Progenitor cell of endocrine pancreas (in vitro differentiated cells): ENCODE measurements at regions not wholly inside any gene's neighbourhood (a gene's known extent, or its start where the extent isn't known, plus 50 kb on each side); places are given as distances from the start of the nearest gene placed in this dataset.

Source experiments
- DNase-seq: peaks from one replicate; pipeline ENCODE4 v3.0.0; 2021; ENCODE audit warnings: low spot score; ENCODE audit not compliant: unreplicated experiment
- H3K27ac Mint-ChIP-seq: 2 replicates; pipeline ENCODE4 v1.8.0; 2021; ENCODE audit warnings: mild to moderate bottlenecking, moderate library complexity, mixed read lengths
- H3K27me3 Mint-ChIP-seq: 2 replicates; pipeline ENCODE4 v1.8.0; 2021; ENCODE audit warnings: mixed read lengths
- H3K36me3 Mint-ChIP-seq: 2 replicates; pipeline ENCODE4 v1.8.0; 2022; ENCODE audit warnings: mixed read lengths; ENCODE audit not compliant: insufficient read depth
- H3K4me1 Mint-ChIP-seq: 2 replicates; pipeline ENCODE4 v1.8.0; 2021; ENCODE audit warnings: low read depth, mixed read lengths
- H3K4me3 Mint-ChIP-seq: 2 replicates; pipeline ENCODE4 v1.8.0; 2021; ENCODE audit warnings: low read depth, mild to moderate bottlenecking, moderate library complexity, mixed read lengths
- H3K9me3 Mint-ChIP-seq: 2 replicates; pipeline ENCODE4 v1.8.0; 2021; ENCODE audit warnings: low read depth, mixed read lengths
- CTCF ChIP-seq: fragments of 200-600 bp; sonication (generic); IDR thresholded peaks from one replicate; pipeline ENCODE4 v1.5.0; 2021; ENCODE audit warnings: antibody characterized with exemption, mild to moderate bottlenecking; ENCODE audit not compliant: unreplicated experiment

GRCh38 chrX:17931855-17932254, 70.8 kb upstream of the RAI2 start:
- H3K9me3 Mint-ChIP-seq: peaks cover 20% of the 10 kb centered on the region
- H3K4me1 Mint-ChIP-seq: peaks cover 9% of the 10 kb centered on the region
- H3K27me3 Mint-ChIP-seq: no peaks in the 10 kb centered on the region
- no peak for TF ChIP-seq CTCF
- H3K27ac Mint-ChIP-seq: no peak overlapping the region
- no peak for DNase-seq
- H3K36me3 Mint-ChIP-seq: no peaks in the 10 kb centered on the region
- H3K4me3 Mint-ChIP-seq: no peak overlapping the region

GRCh38 chrX:17930850-17931249, 69.8 kb upstream of the RAI2 start:
- H3K4me3 Mint-ChIP-seq: no peak overlapping the region
- no peaks in the 10 kb centered on the region for H3K36me3 Mint-ChIP-seq
- no peak overlapping the region for H3K27ac Mint-ChIP-seq
- no peak for DNase-seq
- TF ChIP-seq CTCF: no peak
- no peaks in the 10 kb centered on the region for H3K27me3 Mint-ChIP-seq
- H3K9me3 Mint-ChIP-seq: peaks cover 20% of the 10 kb centered on the region
- H3K4me1 Mint-ChIP-seq: peaks cover 9% of the 10 kb centered on the region

- no peak overlapping the region for H3K27ac Mint-ChIP-seq
- H3K27me3 Mint-ChIP-seq: no peaks in the 10 kb centered on the region
- no peaks in the 10 kb centered on the region for H3K4me1 Mint-ChIP-seq
- no peak for TF ChIP-seq CTCF
- H3K4me3 Mint-ChIP-seq: no peak overlapping the region
- DNase-seq: no peak
- no peaks in the 10 kb centered on the region for H3K36me3 Mint-ChIP-seq
- peaks cover 30% of the 10 kb centered on the region for H3K9me3 Mint-ChIP-seq
These were observed 62.4 kb upstream of the RAI2 start for GRCh38 chrX:17923546-17923945.

- H3K4me1 Mint-ChIP-seq: no peaks in the 10 kb centered on the region
- peaks cover 30% of the 10 kb centered on the region for H3K9me3 Mint-ChIP-seq
- H3K27me3 Mint-ChIP-seq: no peaks in the 10 kb centered on the region
- no peak for DNase-seq
- no peaks in the 10 kb centered on the region for H3K36me3 Mint-ChIP-seq
- no peak overlapping the region for H3K4me3 Mint-ChIP-seq
- no peak for TF ChIP-seq CTCF
- no peak overlapping the region for H3K27ac Mint-ChIP-seq
These were observed 61.2 kb upstream of the RAI2 start for GRCh38 chrX:17922303-17922702.

GRCh38 chrX:17919896-17920446, 58.9 kb upstream of the RAI2 start:
- TF ChIP-seq CTCF: no peak
- H3K9me3 Mint-ChIP-seq: peaks cover 31% of the 10 kb centered on the region
- no peaks in the 10 kb centered on the region for H3K36me3 Mint-ChIP-seq
- no peaks in the 10 kb centered on the region for H3K27me3 Mint-ChIP-seq
- no peak for DNase-seq
- H3K27ac Mint-ChIP-seq: no peak overlapping the region
- no peak overlapping the region for H3K4me3 Mint-ChIP-seq
- H3K4me1 Mint-ChIP-seq: no peaks in the 10 kb centered on the region
